SK-N-SH treated with all-trans-retinoic acid at 6 μM for 48 hours (cell line): ENCODE measurements at regions not wholly inside any gene's neighbourhood (a gene's known extent, or its start where the extent isn't known, plus 50 kb on each side); places are given as distances from the start of the nearest gene placed in this dataset.

Source experiments
- ATAC-seq: fragments of 200-7000 bp; cut with Tn5 transposase; 3 replicates; pipeline ENCODE4 v1.9.1; 2020; ENCODE audit warnings: mild to moderate bottlenecking, moderate library complexity
- BACH2 ChIP-seq: fragments of 250-450 bp; sonication (Bioruptor Pico); IDR thresholded peaks from 2 replicates; pipeline ENCODE4 v1.9.0; 2021; ENCODE audit warnings: mild to moderate bottlenecking, borderline replicate concordance
- CREB5 ChIP-seq: fragments of 250-450 bp; sonication (Bioruptor Pico); IDR thresholded peaks from 2 replicates; pipeline ENCODE4 v1.5.1; 2020; ENCODE audit warnings: low read depth, mild to moderate bottlenecking, moderate library complexity
- CSDC2 ChIP-seq: fragments of 250-450 bp; sonication (Bioruptor Pico); IDR thresholded peaks from 2 replicates; pipeline ENCODE4 v1.5.0; 2020; ENCODE audit warnings: mild to moderate bottlenecking, moderate library complexity
- ESRRG ChIP-seq: fragments of 250-450 bp; sonication (Bioruptor Pico); IDR thresholded peaks from 2 replicates; pipeline ENCODE4 v1.6.1; 2021; ENCODE audit warnings: mild to moderate bottlenecking
- GLIS3 ChIP-seq: fragments of 250-450 bp; sonication (Bioruptor Pico); IDR thresholded peaks from 2 replicates; pipeline ENCODE4 v1.5.0; 2020; ENCODE audit warnings: mild to moderate bottlenecking, moderate library complexity
- ISL1 ChIP-seq: fragments of 250-450 bp; sonication (Bioruptor Pico); IDR thresholded peaks from 2 replicates; pipeline ENCODE4 v2.1.2; 2022; ENCODE audit warnings: mild to moderate bottlenecking, moderate library complexity
- OSR1 ChIP-seq: fragments of 250-450 bp; sonication (Bioruptor Pico); IDR thresholded peaks from 2 replicates; pipeline ENCODE4 v1.8.0; 2022; ENCODE audit warnings: moderate library complexity, mild to moderate bottlenecking, inconsistent platforms
- POU6F1 ChIP-seq: fragments of 250-450 bp; sonication (Bioruptor Pico); IDR thresholded peaks from 2 replicates; pipeline ENCODE4 v1.8.0; 2021; ENCODE audit warnings: low read depth, mild to moderate bottlenecking, moderate library complexity, borderline replicate concordance
- PPARA ChIP-seq: fragments of 250-450 bp; sonication (Bioruptor Pico); IDR thresholded peaks from 2 replicates; pipeline ENCODE4 v1.5.0; 2020; ENCODE audit warnings: mild to moderate bottlenecking, borderline replicate concordance
- RARB ChIP-seq: fragments of 250-450 bp; sonication (Bioruptor Pico); IDR thresholded peaks from 2 replicates; pipeline ENCODE4 v1.8.0; 2021; ENCODE audit warnings: mild to moderate bottlenecking, moderate library complexity
- SNAI2 ChIP-seq: fragments of 250-450 bp; sonication (Bioruptor Pico); IDR thresholded peaks from 2 replicates; pipeline ENCODE4 v1.5.0; 2020; ENCODE audit warnings: mild to moderate bottlenecking, moderate library complexity
- TCF4 ChIP-seq: fragments of 250-450 bp; sonication (Bioruptor Pico); IDR thresholded peaks from 2 replicates; pipeline ENCODE4 v1.8.0; 2021; ENCODE audit warnings: mild to moderate bottlenecking, moderate library complexity, borderline replicate concordance
- TOX ChIP-seq: fragments of 250-450 bp; sonication (Bioruptor Pico); IDR thresholded peaks from 2 replicates; pipeline ENCODE4 v1.8.0; 2021; ENCODE audit warnings: mild to moderate bottlenecking, moderate library complexity, borderline replicate concordance
- TSHZ2 ChIP-seq: fragments of 250-450 bp; sonication (Bioruptor Pico); IDR thresholded peaks from 2 replicates; pipeline ENCODE4 v1.5.0; 2020; ENCODE audit warnings: mild to moderate bottlenecking, moderate library complexity
- ZC3H10 ChIP-seq: fragments of 250-450 bp; sonication (Bioruptor Pico); IDR thresholded peaks from 2 replicates; pipeline ENCODE4 v1.5.1; 2021; ENCODE audit warnings: mild to moderate bottlenecking, moderate library complexity
- ZFP3 ChIP-seq: fragments of 250-450 bp; sonication (Bioruptor Pico); IDR thresholded peaks from 2 replicates; pipeline ENCODE4 v1.5.0; 2020; ENCODE audit warnings: mild to moderate bottlenecking, moderate library complexity
- ZFP30 ChIP-seq: fragments of 450-650 bp; formaldehyde crosslinking; IDR thresholded peaks from 2 replicates; pipeline ENCODE4 v1.5.0; 2022; ENCODE audit warnings: mild to moderate bottlenecking, moderate library complexity
- ZNF8 ChIP-seq: fragments of 450-650 bp; formaldehyde crosslinking; IDR thresholded peaks from 2 replicates; pipeline ENCODE4 v1.5.0; 2020; ENCODE audit warnings: mild to moderate bottlenecking, moderate library complexity

- TF ChIP-seq ZFP30 (CRISPR knock-in tag) (no peak), POU6F1 (CRISPR knock-in tag) (no peak), GLIS3 (CRISPR knock-in tag) (no peak), ISL1 (CRISPR knock-in tag) (no peak), TOX (CRISPR knock-in tag) (no peak), OSR1 (CRISPR knock-in tag) (no peak), TCF4 (CRISPR knock-in tag) (no peak), SNAI2 (CRISPR knock-in tag) (no peak), RARB (CRISPR knock-in tag) (no peak), CSDC2 (CRISPR knock-in tag) (no peak)
- ATAC-seq, result no peak
Observed at GRCh38 chr11:34564406-34564805, 50.8 kb upstream of the ELF5 start.

- no peak for ATAC-seq
- no peak for TF ChIP-seq CSDC2 (CRISPR knock-in tag)
- TF ChIP-seq OSR1 (CRISPR knock-in tag), result no peak
- no peak for TF ChIP-seq BACH2 (CRISPR knock-in tag)
- TF ChIP-seq RARB (CRISPR knock-in tag), result no peak
- TF ChIP-seq GLIS3 (CRISPR knock-in tag), result no peak
- TF ChIP-seq TOX (CRISPR knock-in tag), result no peak
- TF ChIP-seq ZC3H10 (CRISPR knock-in tag), result no peak
- no peak for TF ChIP-seq ESRRG (CRISPR knock-in tag)
- no peak for TF ChIP-seq ZNF8
Observed at GRCh38 chr11:34564807-34565241, 51.2 kb upstream of the ELF5 start.

- TF ChIP-seq TOX (CRISPR knock-in tag), result no peak
- no peak for TF ChIP-seq TSHZ2 (CRISPR knock-in tag)
- TF ChIP-seq CSDC2 (CRISPR knock-in tag), result no peak
- TF ChIP-seq ESRRG (CRISPR knock-in tag), result no peak
- no peak for TF ChIP-seq ZNF8
- TF ChIP-seq ISL1 (CRISPR knock-in tag), result no peak
- TF ChIP-seq SNAI2 (CRISPR knock-in tag), result no peak
- no peak for TF ChIP-seq PPARA (CRISPR knock-in tag)
- no peak for TF ChIP-seq ZFP3 (CRISPR knock-in tag)
- no peak for TF ChIP-seq CREB5 (CRISPR knock-in tag)
- no peak for TF ChIP-seq TCF4 (CRISPR knock-in tag)
- TF ChIP-seq GLIS3 (CRISPR knock-in tag), result no peak
- peak; percentile 32; the same call in 1 of the 3 replicates for ATAC-seq
Observed at GRCh38 chr11:34565417-34566207, 52.0 kb upstream of the ELF5 start.

GRCh38 chr11:34566208-34566551 lies 52.6 kb upstream of the ELF5 start:
- ATAC-seq, result no peak
- TF ChIP-seq ISL1 (CRISPR knock-in tag) (no peak), OSR1 (CRISPR knock-in tag) (no peak), ESRRG (CRISPR knock-in tag) (no peak), ZC3H10 (CRISPR knock-in tag) (no peak), POU6F1 (CRISPR knock-in tag) (no peak)
